CD4-positive, alpha-beta memory T cell (primary cell): ENCODE measurements at regions not wholly inside any gene's neighbourhood (a gene's known extent, or its start where the extent isn't known, plus 50 kb on each side); places are given as distances from the start of the nearest gene placed in this dataset.

ENCODE experiments used
- CTCF ChIA-PET: fragments of 350-600 bp; sonication (Branson Sonifier 250); formaldehyde crosslinking; loops from one replicate; lab custom pipeline; 2021; ENCODE audit warnings: inconsistent platforms; ENCODE audit not compliant: partially characterized antibody; lab: Charles Lee
- POLR2A ChIA-PET: fragments of 350-600 bp; sonication (Branson Sonifier 250); formaldehyde crosslinking; loops from one replicate; lab custom pipeline; 2021; ENCODE audit not compliant: partially characterized antibody; lab: Charles Lee
- DNase-seq, 5 donors: peaks; one replicate each; pipeline versions ENCODE4 v3.0.0 to v3.0.0-alpha.2; 2020 to 2022; ENCODE audit warnings: mixed read lengths in 1 of 5
- H3K27ac ChIP-seq: one replicate; pipeline ENCODE4 v1.7.0; 2013; ENCODE audit warnings: low read depth, low read length
- H3K27me3 ChIP-seq: 2 replicates; pipeline ENCODE4 v1.7.0; 2013; ENCODE audit warnings: mild to moderate bottlenecking, low read length, moderate library complexity; ENCODE audit not compliant: insufficient read depth
- H3K36me3 ChIP-seq: 2 replicates; pipeline ENCODE4 v1.7.0; 2013; ENCODE audit warnings: mild to moderate bottlenecking, low read length, moderate library complexity; ENCODE audit not compliant: insufficient read depth
- H3K4me1 ChIP-seq: 2 replicates; pipeline ENCODE4 v1.7.0; 2013; ENCODE audit warnings: mild to moderate bottlenecking, low read length, moderate library complexity; ENCODE audit not compliant: insufficient read depth
- H3K4me3 ChIP-seq, 2 donors: one replicate each; pipeline ENCODE4 v1.7.0; 2013; ENCODE audit warnings: low read length in 2 of 2, mild to moderate bottlenecking in 1 of 2
- H3K9me3 ChIP-seq, 2 donors: one replicate each; pipeline ENCODE4 v1.7.0; 2013; ENCODE audit warnings: low read length in 2 of 2, control low read depth in 1 of 2; ENCODE audit not compliant: control insufficient read depth in 1 of 2
- H3K27ac Mint-ChIP-seq, 7 donors: one replicate each; pipeline ENCODE4 v1.8.0; 2020 to 2021; ENCODE audit warnings: mixed read lengths in 7 of 7, mild to moderate bottlenecking in 6 of 7, inconsistent platforms in 3 of 7, moderate library complexity in 3 of 7
- H3K27me3 Mint-ChIP-seq, 2 donors: one replicate each; pipeline ENCODE4 v1.8.0; 2020 to 2021; ENCODE audit warnings: mixed read lengths in 2 of 2
- H3K36me3 Mint-ChIP-seq, 2 donors: one replicate each; pipeline ENCODE4 v1.8.0; 2020 to 2021; ENCODE audit warnings: mixed read lengths in 2 of 2, inconsistent platforms in 1 of 2, mild to moderate bottlenecking in 1 of 2
- H3K4me1 Mint-ChIP-seq, 4 donors: one replicate each; pipeline ENCODE4 v1.8.0; 2020 to 2021; ENCODE audit warnings: mixed read lengths in 4 of 4, mild to moderate bottlenecking in 1 of 4
- H3K4me3 Mint-ChIP-seq, 8 donors: one replicate each; pipeline ENCODE4 v1.8.0; 2020 to 2021; ENCODE audit warnings: mixed read lengths in 8 of 8, mild to moderate bottlenecking in 7 of 8, moderate library complexity in 6 of 8, inconsistent platforms in 3 of 8
- H3K9me3 Mint-ChIP-seq, 8 donors: one replicate each; pipeline ENCODE4 v1.8.0; 2020 to 2021; ENCODE audit warnings: mixed read lengths in 8 of 8, mild to moderate bottlenecking in 5 of 8, inconsistent platforms in 3 of 8, moderate library complexity in 1 of 8
- intact Hi-C: fragments of 100-400 bp; cut with micrococcal nuclease; formaldehyde crosslinking; loops from one replicate; pipeline ENCODE4 v1.15.1; 2023

DNA sequence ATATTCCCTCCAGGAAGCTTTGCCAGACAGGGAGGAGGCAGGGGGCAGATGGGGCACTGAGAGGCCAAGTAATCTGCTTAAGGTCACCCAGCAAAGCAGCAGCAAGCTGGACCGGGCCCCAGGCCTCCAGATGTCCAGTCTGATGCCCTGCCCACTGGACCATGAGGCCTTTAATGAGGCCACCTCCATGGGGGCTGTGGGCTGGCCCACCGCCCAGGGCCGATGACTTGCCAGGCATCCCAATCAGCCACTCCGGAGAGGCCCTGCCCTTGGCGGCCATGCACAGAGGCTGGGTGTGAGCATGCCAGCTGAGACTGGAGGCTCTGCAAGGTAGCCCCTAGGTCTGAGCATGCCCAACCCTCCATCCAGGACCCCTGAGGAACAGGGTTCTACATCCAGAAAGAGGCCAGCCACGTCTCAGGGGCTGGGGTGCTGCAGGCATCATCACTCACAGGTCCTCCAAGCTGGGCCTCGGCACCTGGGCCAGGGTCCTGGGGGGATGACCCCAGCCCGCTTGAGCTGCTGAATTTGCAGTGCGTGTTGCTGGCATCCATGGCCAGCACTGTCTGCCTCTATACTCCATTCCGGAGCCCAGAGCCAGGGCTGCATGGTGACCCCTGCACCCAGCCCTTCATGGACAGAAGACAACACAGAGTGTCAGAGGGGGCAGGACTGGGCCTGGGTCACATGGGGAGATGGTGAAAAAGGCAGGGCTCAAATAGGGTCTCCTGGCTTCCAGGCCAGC lies 164.2 kb downstream of the INHBB start:
- intact Hi-C loops, result no loop called here
- no peak overlapping the region for H3K4me3 ChIP-seq
- ChIA-PET CTCF (no interaction called here), POLR2A (no interaction called here)
- no peaks in the 10 kb centered on the region for H3K27me3 ChIP-seq
- Mint-ChIP-seq H3K9me3 (no peaks in the 10 kb centered on the region), H3K4me1 (peaks cover 0 to 4% (median 0%) of the 10 kb centered on the region in 4 donors), H3K27ac (no peak overlapping the region), H3K27me3 (peaks cover 0 to 2% of the 10 kb centered on the region in 2 donors), H3K36me3 (no peaks in the 10 kb centered on the region), H3K4me3 (no peak overlapping the region)
- H3K4me1 ChIP-seq, result no peaks in the 10 kb centered on the region
- no peaks in the 10 kb centered on the region for H3K36me3 ChIP-seq
- no peak for DNase-seq
- H3K27ac ChIP-seq, result no peak overlapping the region
- H3K9me3 ChIP-seq, result no peaks in the 10 kb centered on the region

DNA sequence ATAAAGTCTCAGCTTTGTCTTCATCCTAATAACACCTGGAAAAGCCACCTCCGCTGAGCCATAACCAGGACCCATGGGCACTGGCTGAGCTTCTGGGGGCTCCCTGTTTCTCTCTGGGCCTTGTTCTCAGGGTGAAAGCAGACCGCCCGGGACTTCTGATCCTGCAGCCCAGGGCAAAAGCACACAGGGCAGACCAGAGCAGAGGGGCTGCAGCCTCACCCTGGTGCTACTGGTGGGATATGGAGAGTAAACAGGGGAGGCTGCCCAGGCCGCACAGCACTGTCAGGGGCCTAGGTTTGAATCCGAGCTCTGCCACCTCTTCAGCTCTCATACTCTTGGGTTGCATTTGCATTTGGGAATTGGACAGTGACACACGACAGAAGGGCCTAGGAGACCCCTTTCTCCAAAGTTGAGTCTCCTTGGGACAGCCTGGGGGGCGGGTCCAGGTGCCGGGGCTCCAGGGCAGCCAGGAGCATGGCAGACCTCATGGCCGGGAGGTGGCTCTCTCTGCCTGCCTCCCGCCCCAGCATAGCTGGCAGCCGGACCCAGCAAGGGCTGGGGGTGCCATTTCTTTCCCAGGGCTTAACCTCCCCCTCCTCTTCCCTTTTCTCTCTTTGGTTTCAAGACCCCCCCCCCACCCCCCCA lies 164.9 kb downstream of the INHBB start:
- Histone ChIP-seq H3K36me3 (no peaks in the 10 kb centered on the region), H3K4me3 (no peak overlapping the region), H3K27ac (no peak overlapping the region), H3K27me3 (no peaks in the 10 kb centered on the region), H3K4me1 (no peaks in the 10 kb centered on the region), H3K9me3 (no peaks in the 10 kb centered on the region)
- Mint-ChIP-seq H3K27ac (no peak overlapping the region), H3K9me3 (no peaks in the 10 kb centered on the region), H3K36me3 (no peaks in the 10 kb centered on the region), H3K4me3 (no peak overlapping the region), H3K27me3 (peaks cover 2% of the 10 kb centered on the region in 2 donors), H3K4me1 (peaks cover 0 to 4% (median 0%) of the 10 kb centered on the region in 4 donors)
- intact Hi-C loops, result no loop called here
- ChIA-PET POLR2A (no interaction called here), CTCF (no interaction called here)
- no peak for DNase-seq

DNA sequence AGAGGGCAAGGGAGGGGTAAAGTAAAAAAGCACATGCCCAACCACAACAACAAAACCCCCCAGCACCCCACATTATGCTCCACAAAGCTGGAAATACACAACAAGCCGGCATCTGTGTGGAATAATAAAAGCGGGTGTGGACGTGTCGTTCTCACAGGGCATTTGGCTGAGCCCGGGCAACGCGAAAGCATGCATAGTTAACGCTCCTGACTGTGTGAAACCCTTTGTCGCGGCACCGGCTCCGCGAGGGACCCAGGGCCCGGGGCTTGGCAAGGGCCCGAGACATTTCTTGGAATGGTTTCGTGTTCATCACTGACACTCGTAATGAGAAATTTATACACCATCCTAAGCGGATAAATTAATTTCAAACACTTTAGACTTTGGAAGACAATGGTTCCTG lies 165.6 kb downstream of the INHBB start:
- Mint-ChIP-seq H3K4me3 (no peak overlapping the region), H3K36me3 (no peaks in the 10 kb centered on the region), H3K27me3 (peaks cover 2 to 3% of the 10 kb centered on the region in 2 donors), H3K27ac (no peak overlapping the region), H3K4me1 (peaks cover 0 to 4% (median 0%) of the 10 kb centered on the region in 4 donors), H3K9me3 (no peaks in the 10 kb centered on the region)
- no peaks in the 10 kb centered on the region for H3K4me1 ChIP-seq
- no peaks in the 10 kb centered on the region for H3K9me3 ChIP-seq
- ChIA-PET POLR2A (no interaction called here), CTCF (no interaction called here)
- DNase-seq, result no peak
- H3K36me3 ChIP-seq, result no peaks in the 10 kb centered on the region
- no peak overlapping the region for H3K27ac ChIP-seq
- H3K27me3 ChIP-seq, result no peaks in the 10 kb centered on the region
- intact Hi-C loops, result no loop called here
- H3K4me3 ChIP-seq, result no peak overlapping the region

DNA sequence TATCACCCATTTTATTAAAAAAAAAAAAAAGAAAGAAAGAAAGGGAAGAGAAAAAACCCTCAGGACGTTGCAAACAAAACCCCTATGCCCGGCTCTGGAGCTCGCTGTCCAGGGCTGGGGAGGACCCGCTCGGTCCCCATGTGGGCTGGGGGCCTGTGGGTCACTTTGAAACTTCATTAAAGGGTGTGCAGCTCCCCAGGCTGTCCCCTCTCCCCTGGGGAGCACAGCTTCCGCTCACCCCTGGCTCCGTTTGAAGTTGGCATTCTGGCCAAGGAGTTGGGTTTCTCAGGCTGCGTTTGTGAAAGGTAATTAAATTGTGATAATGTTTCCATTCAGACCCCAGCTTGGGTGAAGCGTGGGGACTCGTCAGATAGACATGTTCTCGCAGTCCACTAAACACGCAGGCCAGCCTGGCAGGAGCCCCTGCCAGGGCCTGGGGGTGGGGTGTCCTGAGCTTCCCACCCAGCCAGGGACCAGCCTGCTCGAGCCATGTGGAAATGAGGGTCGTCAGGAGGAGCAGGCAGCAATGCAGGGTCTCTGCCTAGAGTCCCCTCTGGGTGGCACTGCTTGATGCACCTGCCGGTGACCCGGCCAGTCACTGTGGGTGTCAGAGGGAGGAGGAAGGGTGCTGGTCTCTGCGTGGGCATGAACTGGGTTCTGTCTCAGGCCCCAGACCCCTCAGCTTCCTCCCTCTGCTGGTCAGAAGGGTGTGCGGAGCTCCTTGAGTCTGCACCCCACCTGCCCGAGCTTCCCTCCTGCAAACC lies 166.2 kb downstream of the INHBB start:
- DNase-seq, result no peak
- H3K4me1 ChIP-seq, result no peaks in the 10 kb centered on the region
- H3K4me3 ChIP-seq, result no peak overlapping the region
- H3K36me3 Mint-ChIP-seq, result no peaks in the 10 kb centered on the region
- H3K27ac ChIP-seq, result no peak overlapping the region
- H3K27me3 ChIP-seq, result no peaks in the 10 kb centered on the region
- no peak overlapping the region for H3K27ac Mint-ChIP-seq
- peaks cover 0 to 4% (median 0%) of the 10 kb centered on the region in 4 donors for H3K4me1 Mint-ChIP-seq
- POLR2A ChIA-PET, result no interaction called here
- H3K4me3 Mint-ChIP-seq, result no peak overlapping the region
- H3K36me3 ChIP-seq, result no peaks in the 10 kb centered on the region
- no peaks in the 10 kb centered on the region for H3K9me3 ChIP-seq
- H3K27me3 Mint-ChIP-seq, result peaks cover 2 to 3% of the 10 kb centered on the region in 2 donors
- CTCF ChIA-PET, result no interaction called here
- intact Hi-C loops, result no loop called here
- H3K9me3 Mint-ChIP-seq, result no peaks in the 10 kb centered on the region

DNA sequence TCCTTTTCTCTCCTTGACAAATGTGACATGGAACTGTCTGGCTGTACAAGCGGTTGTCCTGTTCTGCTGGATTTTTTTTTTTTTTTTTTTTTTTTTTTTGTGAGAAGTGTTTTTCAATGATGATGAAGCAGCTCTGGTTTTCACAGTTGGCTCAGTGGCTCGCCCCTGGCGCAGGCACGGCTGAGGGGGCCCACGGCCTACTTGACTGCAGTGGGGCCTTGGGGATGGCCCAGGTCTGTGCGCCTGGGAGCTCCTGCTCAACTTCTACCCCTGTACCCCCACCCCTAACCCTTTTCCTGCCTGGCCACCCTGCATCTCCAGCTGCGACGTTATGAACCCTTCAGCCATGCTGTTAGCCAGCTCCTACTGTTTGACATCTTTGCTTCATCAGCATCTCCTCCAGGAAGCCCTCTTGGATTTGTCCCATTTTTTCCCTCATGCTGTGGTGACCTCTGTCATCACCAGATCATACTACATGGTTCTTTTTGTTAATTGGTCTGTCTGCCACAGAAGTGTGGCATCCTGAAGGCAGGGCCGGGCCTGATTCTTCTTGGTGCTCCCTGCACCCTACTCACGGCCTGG lies 167.9 kb downstream of the INHBB start:
- intact Hi-C loops, result no loop called here
- Mint-ChIP-seq H3K9me3 (peaks cover 0 to 2% (median 0%) of the 10 kb centered on the region in 8 donors), H3K4me3 (no peak overlapping the region), H3K36me3 (no peaks in the 10 kb centered on the region), H3K27me3 (peaks cover 6 to 15% of the 10 kb centered on the region in 2 donors), H3K4me1 (peaks cover 0 to 4% (median 0%) of the 10 kb centered on the region in 4 donors), H3K27ac (no peak overlapping the region)
- ChIA-PET CTCF (interaction anchor here (0.7 kb wide), 1 partner anchor 332 kb away, joined by 3 read pairs; no protein-coding TSS in a partner anchor), POLR2A (no interaction called here)
- Histone ChIP-seq H3K4me1 (no peaks in the 10 kb centered on the region), H3K27ac (no peak overlapping the region), H3K9me3 (no peaks in the 10 kb centered on the region), H3K4me3 (no peak overlapping the region), H3K27me3 (no peaks in the 10 kb centered on the region), H3K36me3 (no peaks in the 10 kb centered on the region)
- no peak for DNase-seq

DNA sequence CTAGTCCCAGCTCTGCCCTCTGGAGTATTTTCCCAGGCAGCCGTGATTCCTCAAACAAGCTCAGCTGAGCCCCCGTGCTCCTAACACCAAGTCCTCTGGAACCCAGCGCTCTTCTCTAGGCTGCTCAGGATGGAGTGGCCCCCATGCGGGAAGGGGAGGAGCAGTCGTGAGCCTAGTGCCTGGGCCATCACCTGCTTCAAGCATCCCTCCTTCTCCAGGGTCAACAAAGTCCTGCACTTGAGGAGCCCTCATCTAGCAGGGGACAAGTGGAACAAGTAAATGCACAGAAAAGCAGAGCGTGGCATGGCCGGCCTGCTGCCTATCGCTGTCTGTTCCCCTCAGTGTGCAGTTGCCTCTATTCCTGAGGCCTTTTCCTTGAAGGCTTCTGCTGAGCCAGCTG lies 168.6 kb downstream of the INHBB start:
- Histone ChIP-seq H3K36me3 (no peaks in the 10 kb centered on the region), H3K4me1 (no peaks in the 10 kb centered on the region), H3K27ac (no peak overlapping the region), H3K27me3 (no peaks in the 10 kb centered on the region), H3K4me3 (no peak overlapping the region), H3K9me3 (no peaks in the 10 kb centered on the region)
- CTCF ChIA-PET, result no interaction called here
- H3K4me3 Mint-ChIP-seq, result no peak overlapping the region
- peaks cover 6 to 17% of the 10 kb centered on the region in 2 donors for H3K27me3 Mint-ChIP-seq
- peaks cover 0 to 4% (median 0%) of the 10 kb centered on the region in 4 donors for H3K4me1 Mint-ChIP-seq
- intact Hi-C loops, result no loop called here
- H3K27ac Mint-ChIP-seq, result no peak overlapping the region
- H3K36me3 Mint-ChIP-seq, result no peaks in the 10 kb centered on the region
- no peak for DNase-seq
- peaks cover 0 to 2% (median 0%) of the 10 kb centered on the region in 8 donors for H3K9me3 Mint-ChIP-seq
- POLR2A ChIA-PET, result no interaction called here
